ENCODE measurements at regions not wholly inside any gene's neighbourhood (a gene's known extent, or its start where the extent isn't known, plus 50 kb on each side); places are given as distances from the start of the nearest gene placed in this dataset.
A peak's percentile ranks its signal among the peaks of the same experiment; 100 is the strongest.

DNA sequence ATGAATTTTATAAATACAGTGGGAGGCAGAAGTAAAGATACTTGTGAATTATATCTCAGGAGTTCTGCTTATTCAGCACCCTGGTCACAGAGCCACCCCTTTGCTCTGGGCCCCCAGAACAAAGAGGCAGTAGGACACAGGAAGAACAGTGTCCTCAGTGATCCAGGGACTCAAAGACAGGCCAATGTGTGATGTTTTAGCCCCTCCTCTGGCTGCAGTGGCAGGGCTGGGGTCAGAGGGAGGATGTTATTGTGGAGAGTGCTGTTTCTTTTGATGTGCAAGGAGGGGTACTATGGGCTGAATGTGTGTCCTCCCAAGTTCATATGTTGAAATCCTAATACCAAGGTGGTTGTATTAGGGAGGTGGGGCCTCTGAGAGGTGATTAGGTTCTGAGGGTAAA is 74.1 kb upstream of the MAP3K7 start:
- no peak for DNase-seq (ENCODE audit: low spot score)

DNA sequence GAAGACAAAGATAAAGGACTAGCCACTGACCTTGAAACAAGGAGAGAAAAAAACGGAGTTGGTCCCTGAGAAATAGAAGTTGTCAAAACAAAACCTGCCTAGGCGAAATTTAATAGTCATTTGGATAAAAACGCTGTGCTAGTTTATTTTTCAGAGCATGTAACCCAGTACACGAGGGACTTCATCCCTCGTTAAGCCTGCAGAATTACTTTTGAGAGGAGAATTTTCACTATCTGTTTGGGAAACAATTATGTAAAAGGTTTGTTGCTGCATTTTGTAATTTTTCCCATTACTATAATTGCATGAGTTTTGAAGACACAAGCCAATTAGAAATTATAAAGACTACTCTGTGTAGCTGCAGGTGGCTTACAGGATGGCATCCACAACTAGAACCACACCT is 71.6 kb upstream of the MAP3K7 start:
- DNase-seq (ENCODE audit: low spot score), result no peak

DNA sequence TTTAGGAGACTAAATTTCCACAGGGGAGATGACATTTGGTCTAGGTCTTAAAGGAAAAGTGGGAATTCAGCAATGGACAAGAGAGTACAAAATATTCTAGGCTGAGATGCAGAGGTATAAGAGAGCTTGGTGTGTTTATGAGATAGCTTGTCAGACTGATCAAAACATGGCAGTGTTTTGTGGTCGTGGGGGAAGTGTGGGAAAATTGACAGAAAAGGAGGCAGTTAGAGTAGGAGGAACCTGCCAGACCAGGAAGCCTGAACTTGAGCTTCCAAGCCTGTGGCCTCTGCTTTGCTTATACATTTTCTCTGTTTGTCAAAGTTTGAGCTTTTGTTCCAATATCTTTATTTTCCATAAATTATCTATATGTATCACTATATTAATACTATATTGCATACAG is 69.5 kb upstream of the MAP3K7 start:
- DNase-seq (ENCODE audit: low spot score), result no peak

DNA sequence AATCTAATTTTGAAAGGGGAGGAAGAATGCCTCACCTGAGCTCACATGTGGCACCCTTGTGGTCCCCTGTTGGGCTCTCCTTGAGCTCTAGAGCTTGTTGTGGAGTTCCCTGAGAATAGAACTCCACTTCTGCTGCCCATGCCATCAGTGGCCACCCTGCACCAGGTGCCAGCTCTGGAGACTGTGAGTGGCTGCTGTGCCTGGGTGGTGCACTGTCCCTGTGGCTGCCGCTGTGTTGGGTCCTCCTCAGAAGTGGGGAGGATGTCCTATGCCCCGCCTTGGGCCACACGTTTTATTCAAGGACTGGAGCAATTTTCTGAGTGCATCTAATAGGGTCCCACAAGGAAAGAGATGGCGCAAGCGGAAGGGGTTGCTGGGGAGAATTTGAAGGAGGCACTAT is 67.9 kb upstream of the MAP3K7 start:
- DNase-seq (ENCODE audit: low spot score), result no peak

DNA sequence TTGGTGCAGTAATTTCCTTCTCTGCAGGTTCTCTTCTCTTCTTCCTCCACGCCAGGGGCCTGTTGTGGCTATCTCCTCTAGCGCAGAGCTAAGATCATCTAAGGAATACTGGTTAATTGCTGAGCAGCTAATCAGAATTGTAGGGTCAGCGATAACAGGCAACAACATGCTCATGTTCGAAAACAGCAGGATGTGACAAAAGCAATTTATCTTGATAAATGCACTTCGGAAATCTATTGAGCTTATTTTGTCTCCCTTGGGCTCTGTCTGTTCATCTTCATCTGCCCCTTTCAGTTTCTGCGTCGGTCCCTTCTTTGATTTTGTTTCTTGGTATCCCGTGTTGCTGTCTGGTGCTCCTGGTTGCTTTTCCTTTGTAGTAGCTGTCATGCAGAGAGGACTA is 67.3 kb upstream of the MAP3K7 start:
- DNase-seq (ENCODE audit: low spot score), result no peak

DNA sequence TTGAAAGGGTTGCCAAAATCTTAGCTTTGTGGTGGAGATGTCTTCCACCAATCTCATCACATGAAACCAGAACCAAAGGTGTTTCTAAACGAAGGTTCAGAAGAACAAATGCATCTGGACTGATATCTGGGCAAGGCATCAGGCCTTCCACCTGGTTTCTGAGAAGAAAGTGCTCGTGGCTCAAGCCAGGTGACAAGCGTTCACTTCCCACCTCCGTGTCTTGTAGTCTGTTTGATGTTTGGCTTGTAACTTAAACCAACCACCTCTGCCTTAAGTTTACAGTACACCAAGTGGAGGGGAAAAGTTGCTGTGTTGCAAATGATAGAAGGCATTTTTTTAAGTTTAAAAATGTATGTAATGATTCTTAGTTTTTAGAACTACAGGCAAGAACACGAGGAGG is 66.9 kb upstream of the MAP3K7 start:
- DNase-seq (ENCODE audit: low spot score), result no peak

DNA sequence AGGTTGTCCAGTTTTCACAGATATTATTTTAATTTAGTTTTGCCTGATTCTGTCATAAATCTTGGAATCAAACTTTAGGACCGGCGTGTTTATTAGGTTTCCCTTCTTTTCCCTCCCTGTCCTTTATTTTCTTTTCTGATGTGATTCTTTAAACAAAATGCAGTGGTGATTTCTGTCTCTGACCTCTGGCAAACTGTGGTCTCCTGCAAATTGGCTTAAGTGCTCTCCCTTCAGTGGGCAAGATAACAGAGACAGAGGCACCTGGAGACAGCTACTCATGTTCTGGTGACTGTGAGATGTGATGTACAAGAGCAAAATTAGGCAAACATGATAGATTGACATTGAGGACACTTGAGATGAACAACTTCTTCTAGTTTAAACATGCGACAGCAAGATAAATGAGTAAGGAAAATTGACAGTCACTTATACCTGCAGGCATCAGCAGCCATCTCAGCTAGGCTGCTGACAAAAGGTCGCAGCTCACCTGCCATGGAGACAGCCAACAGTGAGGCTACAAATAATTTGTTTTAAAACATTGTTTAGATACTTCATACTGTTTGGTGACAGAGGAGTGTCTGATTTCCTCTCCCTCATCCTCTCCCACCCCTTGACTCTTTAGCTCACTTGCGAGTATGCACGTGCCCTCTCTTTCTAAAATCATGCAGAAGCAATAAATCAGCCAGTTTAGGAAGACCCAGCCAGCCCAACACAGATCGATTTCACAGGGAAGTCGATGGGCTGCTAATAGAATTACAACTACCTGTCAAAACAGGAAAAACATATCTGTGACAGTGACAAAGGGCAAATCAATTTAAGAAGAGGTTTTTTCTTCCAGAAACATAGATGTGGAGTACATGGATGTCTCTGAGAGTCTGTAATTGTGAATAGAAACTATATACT is 63.4 kb upstream of the MAP3K7 start:
- DNase-seq (ENCODE audit: low spot score), result no peak

DNA sequence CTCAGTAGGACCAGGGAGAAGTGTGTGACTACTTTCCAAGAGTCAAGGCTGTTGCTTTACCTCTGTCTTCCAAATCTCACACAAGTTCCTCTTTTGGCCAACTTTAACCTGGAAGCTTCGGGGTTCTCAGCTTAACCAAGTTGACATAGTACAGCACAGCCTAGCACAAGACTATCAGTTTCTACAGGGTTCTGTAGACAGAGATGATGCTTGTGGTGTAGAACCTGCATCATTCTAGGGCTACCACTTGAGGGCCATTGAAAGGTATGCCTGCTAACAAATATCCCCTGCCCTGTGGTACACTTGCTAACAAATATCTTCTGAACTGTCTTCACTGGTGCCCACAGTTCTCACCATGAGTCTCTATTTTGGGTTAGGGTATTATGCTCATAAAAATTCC is 62.0 kb upstream of the MAP3K7 start:
- no peak for DNase-seq (ENCODE audit: low spot score)

DNA sequence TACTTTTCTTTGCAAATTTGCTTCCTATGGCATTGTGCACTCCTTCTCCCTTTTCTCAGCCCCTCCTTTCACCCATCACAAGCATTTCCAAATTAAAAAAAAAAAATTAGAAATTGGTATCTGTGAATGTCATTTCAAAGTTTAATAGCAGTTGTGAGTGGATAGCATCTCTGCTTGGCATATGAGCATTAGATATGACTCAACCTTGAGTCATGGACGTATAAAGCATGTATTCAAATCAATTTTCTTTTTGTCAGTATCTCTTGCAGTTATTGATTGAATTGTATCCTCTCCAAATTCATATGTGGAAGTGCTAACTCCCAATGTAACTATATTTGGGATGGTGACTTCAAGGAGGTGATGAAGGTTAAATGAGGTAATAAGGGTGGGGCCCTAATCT is 60.1 kb upstream of the MAP3K7 start:
- peak; percentile 23 for DNase-seq (ENCODE audit: low spot score)

DNA sequence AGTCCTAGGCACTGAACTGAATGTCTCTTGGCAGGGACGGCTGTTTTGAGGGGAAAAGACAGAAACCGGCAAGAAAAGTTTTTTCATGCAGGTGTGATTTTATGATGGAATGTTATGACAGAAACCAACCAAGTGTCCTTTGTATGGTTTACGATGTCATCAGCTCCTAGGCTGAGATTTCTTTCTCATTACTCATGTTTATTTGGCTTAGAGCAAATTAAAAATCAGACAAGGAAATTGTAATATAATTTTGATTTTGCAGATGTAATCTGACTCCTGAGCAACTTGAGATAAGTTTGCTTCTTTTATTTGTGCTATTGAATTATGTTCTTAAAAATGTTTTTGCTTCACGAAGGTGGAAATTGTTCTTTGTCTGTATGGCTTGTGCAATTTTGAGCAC is 58.8 kb upstream of the MAP3K7 start:
- no peak for DNase-seq (ENCODE audit: low spot score)

DNA sequence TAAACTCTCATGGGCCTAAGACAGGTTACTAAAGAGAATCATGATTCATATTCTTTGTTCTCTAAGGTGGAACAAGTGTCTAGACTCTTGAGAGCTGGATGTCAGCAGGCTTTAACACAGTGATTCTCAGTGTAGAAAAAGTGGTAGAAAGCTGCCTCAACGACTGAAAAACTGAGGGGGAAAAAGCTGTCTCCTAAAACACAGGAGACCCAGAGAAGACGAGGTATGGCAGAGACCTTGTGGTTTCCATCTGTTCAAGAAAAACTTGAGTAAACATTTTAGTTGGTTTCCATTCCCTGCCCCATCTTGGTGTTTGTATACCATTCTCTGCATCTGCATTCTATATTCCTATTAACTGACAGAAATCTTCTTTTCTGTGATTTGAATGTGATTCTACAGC is 57.6 kb upstream of the MAP3K7 start:
- no peak for DNase-seq (ENCODE audit: low spot score)

DNA sequence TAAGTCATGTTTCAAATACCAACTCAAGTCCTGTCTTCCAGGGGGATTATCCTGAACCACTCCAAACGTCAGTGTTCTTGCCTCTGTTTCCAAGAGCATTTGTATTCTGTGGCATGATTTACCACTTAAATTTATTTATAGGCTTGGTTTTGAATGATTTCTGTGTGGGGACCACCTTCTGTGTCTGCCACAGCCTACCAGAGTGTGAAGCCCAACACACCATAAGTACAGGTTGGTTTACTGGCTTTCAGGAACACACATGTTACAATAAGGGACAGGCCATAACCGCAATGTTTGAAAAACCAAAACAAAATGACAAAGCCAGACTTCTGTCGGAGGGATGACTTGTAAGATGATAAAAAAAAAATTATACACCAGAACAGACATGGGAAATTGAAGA is 56.5 kb upstream of the MAP3K7 start:
- DNase-seq (ENCODE audit: low spot score), result no peak

DNA sequence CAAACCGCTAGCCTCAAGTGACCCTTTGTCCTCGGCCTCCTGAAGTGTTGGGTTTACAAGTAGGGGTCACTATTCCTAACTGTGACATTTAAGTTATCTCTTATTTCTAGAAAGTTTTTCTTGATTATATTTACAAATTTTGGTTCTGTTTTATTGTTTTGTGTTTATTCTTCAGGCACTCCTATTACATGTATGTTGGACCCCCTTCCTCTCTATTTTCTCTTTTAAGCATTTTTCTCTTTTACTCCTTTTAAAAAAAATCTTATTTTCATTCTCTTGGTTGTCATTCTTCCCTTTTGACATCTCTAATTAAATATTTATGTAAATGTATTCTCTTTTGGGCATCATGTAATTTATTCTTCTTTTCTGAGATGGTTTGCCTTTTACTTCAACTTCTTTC is 50.4 kb upstream of the MAP3K7 start:
- no peak for DNase-seq (ENCODE audit: low spot score)
